ENCODE measurements at regions not wholly inside any gene's neighbourhood (a gene's known extent, or its start where the extent isn't known, plus 50 kb on each side); places are given as distances from the start of the nearest gene placed in this dataset.

DNA sequence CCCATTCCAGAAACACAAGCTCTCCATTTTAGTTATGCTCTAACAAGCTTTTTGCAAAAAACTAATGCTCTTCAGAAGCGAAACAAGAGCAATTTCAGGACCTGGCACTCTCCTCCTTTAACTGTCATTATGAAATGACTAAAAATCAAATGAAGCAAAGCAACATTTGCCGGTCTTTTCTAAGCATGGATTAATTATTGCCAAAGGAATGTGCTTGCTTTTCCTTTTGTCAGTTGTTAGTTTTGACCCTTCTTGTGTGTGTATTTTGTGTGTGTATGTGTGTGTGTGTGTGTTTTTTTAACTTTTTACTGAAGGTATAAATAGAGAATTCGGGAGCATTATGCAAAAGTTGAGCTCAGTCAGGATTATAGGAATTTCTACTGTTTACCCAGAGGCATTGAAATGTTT is 509.1 kb downstream of the TUSC7 start:
- TF ChIP-seq, protein P1, sequence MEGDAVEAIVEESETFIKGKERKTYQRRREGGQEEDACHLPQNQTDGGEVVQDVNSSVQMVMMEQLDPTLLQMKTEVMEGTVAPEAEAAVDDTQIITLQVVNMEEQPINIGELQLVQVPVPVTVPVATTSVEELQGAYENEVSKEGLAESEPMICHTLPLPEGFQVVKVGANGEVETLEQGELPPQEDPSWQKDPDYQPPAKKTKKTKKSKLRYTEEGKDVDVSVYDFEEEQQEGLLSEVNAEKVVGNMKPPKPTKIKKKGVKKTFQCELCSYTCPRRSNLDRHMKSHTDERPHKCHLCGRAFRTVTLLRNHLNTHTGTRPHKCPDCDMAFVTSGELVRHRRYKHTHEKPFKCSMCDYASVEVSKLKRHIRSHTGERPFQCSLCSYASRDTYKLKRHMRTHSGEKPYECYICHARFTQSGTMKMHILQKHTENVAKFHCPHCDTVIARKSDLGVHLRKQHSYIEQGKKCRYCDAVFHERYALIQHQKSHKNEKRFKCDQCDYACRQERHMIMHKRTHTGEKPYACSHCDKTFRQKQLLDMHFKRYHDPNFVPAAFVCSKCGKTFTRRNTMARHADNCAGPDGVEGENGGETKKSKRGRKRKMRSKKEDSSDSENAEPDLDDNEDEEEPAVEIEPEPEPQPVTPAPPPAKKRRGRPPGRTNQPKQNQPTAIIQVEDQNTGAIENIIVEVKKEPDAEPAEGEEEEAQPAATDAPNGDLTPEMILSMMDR (IDR thresholded peaks at IDR 0.05): no peak
- no peak for TF ChIP-seq POLR2A (IDR thresholded peaks at IDR 0.05)
- no peak for TF ChIP-seq EP300 (IDR thresholded peaks at IDR 0.05)
